Fibroblast of villous mesenchyme (primary cell): ENCODE measurements at regions not wholly inside any gene's neighbourhood (a gene's known extent, or its start where the extent isn't known, plus 50 kb on each side); places are given as distances from the start of the nearest gene placed in this dataset.
"Not testable (repeated sequence)": the region's sequence is repeated elsewhere in the genome, so short reads cannot be mapped to it uniquely, and the experiment has no call there.

Experiments used
- DNase-seq: peaks from one replicate; pipeline ENCODE4 v3.0.0-alpha.2; 2010; ENCODE audit warnings: low read depth
- H3K4me3 ChIP-seq: 2 replicates; pipeline ENCODE4 v1.5.1; 2011; ENCODE audit warnings: low read depth, mild to moderate bottlenecking, low read length
- CTCF ChIP-seq: IDR thresholded peaks from 2 replicates; pipeline ENCODE4 v1.5.1; 2012; ENCODE audit warnings: low read depth, mild to moderate bottlenecking, low read length; ENCODE audit not compliant: insufficient read depth

- DNase-seq: no peak
Measured at GRCh38 chr11:87767615-87768014, 407.6 kb downstream of the RAB38 start.

GRCh38 chr11:87764075-87764474, 411.2 kb downstream of the RAB38 start:
- DNase-seq, H3K4me3 ChIP-seq: not testable (repeated sequence)

More at GRCh38 chr11:87767615-87768014, 407.6 kb downstream of the RAB38 start:
- no peak for TF ChIP-seq CTCF
- H3K4me3 ChIP-seq: no peak overlapping the region

GRCh38 chr11:87754685-87755084, 420.6 kb downstream of the RAB38 start:
- no peak for TF ChIP-seq CTCF
- DNase-seq: no peak
- H3K4me3 ChIP-seq: no peak overlapping the region

GRCh38 chr11:87753143-87753542, 422.1 kb downstream of the RAB38 start:
- H3K4me3 ChIP-seq: no peak overlapping the region
- TF ChIP-seq CTCF: no peak
- no peak for DNase-seq

GRCh38 chr11:87743007-87743406, 432.2 kb downstream of the RAB38 start:
- TF ChIP-seq CTCF: no peak
- no peak for DNase-seq
- no peak overlapping the region for H3K4me3 ChIP-seq

- H3K4me3 ChIP-seq: no peak overlapping the region
- no peak for DNase-seq
- no peak for TF ChIP-seq CTCF
Measured at GRCh38 chr11:87740968-87741367, 434.3 kb downstream of the RAB38 start.

GRCh38 chr11:87740451-87740850, 434.8 kb downstream of the RAB38 start:
- H3K4me3 ChIP-seq: no peak overlapping the region
- TF ChIP-seq CTCF: no peak
- DNase-seq: no peak

- no peak for DNase-seq
- TF ChIP-seq CTCF: no peak
- no peak overlapping the region for H3K4me3 ChIP-seq
Measured at GRCh38 chr11:87739766-87740165, 435.5 kb downstream of the RAB38 start.
